Natural killer cell (primary cell): ENCODE measurements at regions not wholly inside any gene's neighbourhood (a gene's known extent, or its start where the extent isn't known, plus 50 kb on each side); places are given as distances from the start of the nearest gene placed in this dataset.
"Not testable (repeated sequence)": the region's sequence is repeated elsewhere in the genome, so short reads cannot be mapped to it uniquely, and the experiment has no call there.

Source experiments
- ATAC-seq, 3 donors: fragments of 150-1000 bp in 2 of 3; fragments of 200-7000 bp in 1 of 3; cut with Tn5 transposase; 1 replicate in 1 of 3; 2 replicates in 2 of 3; pipeline ENCODE4 v1.10.0; 2021; ENCODE audit warnings: mild to moderate bottlenecking in 2 of 3, moderate library complexity in 2 of 3
- DNase-seq, 2 donors: peaks; one replicate each; pipeline versions ENCODE4 v3.0.0 to v3.0.0-alpha.2; 2013 to 2021; ENCODE audit warnings: mixed read lengths in 1 of 2
- H3K27ac ChIP-seq: one replicate; pipeline ENCODE4 v1.5.1; 2013; ENCODE audit warnings: mild to moderate bottlenecking, low read length
- H3K27me3 ChIP-seq: one replicate; pipeline ENCODE4 v1.6.1; 2013; ENCODE audit warnings: low read length; ENCODE audit not compliant: control insufficient read depth, insufficient read depth
- H3K36me3 ChIP-seq: one replicate; pipeline ENCODE4 v1.6.1; 2013; ENCODE audit warnings: low read length; ENCODE audit not compliant: control insufficient read depth, insufficient read depth
- H3K4me1 ChIP-seq: one replicate; pipeline ENCODE4 v1.6.1; 2013; ENCODE audit warnings: low read length; ENCODE audit not compliant: control insufficient read depth, insufficient read depth
- H3K4me3 ChIP-seq: one replicate; pipeline ENCODE4 v1.5.1; 2013; ENCODE audit warnings: low read length
- H3K9me3 ChIP-seq: one replicate; pipeline ENCODE4 v1.6.1; 2013; ENCODE audit warnings: low read length; ENCODE audit not compliant: control insufficient read depth, insufficient read depth
- H3K27ac Mint-ChIP-seq, 2 donors: one replicate each; pipeline ENCODE4 v1.8.0; 2022; ENCODE audit warnings: mild to moderate bottlenecking in 2 of 2, mixed read lengths in 2 of 2, moderate library complexity in 1 of 2
- H3K27me3 Mint-ChIP-seq, 2 donors: one replicate each; pipeline ENCODE4 v1.8.0; 2022; ENCODE audit warnings: low read depth in 2 of 2, mixed read lengths in 2 of 2
- H3K36me3 Mint-ChIP-seq: one replicate; pipeline ENCODE4 v1.8.0; 2022; ENCODE audit warnings: mixed read lengths
- H3K4me1 Mint-ChIP-seq, 2 donors: one replicate each; pipeline ENCODE4 v1.8.0; 2022; ENCODE audit warnings: mixed read lengths in 2 of 2
- H3K4me3 Mint-ChIP-seq: one replicate; pipeline ENCODE4 v1.8.0; 2022; ENCODE audit warnings: mild to moderate bottlenecking, moderate library complexity, mixed read lengths
- H3K9me3 Mint-ChIP-seq, 2 donors: one replicate each; pipeline ENCODE4 v1.8.0; 2022; ENCODE audit warnings: mixed read lengths in 2 of 2
- CTCF ChIP-seq: fragments of 200-600 bp; IDR thresholded peaks from one replicate; pipeline ENCODE4 v1.8.0; 2022; ENCODE audit warnings: antibody characterized with exemption
- WGBS: methylation state at CpG from one replicate; pipeline ENCODE4 v1.1.7; 2013; ENCODE audit warnings: missing lambda C conversion rate; ENCODE audit not compliant: insufficient coverage; 5-methylcytosine and 5-hydroxymethylcytosine counted together
- intact Hi-C: fragments of 100-400 bp; cut with micrococcal nuclease; formaldehyde crosslinking; loops from one replicate; pipeline ENCODE4 v1.14.2; 2022

- intact Hi-C loops, result no loop called here
- no peaks in the 10 kb centered on the region for H3K36me3 ChIP-seq
- ATAC-seq (no peak), DNase-seq (no peak)
- H3K9me3 ChIP-seq, result no peaks in the 10 kb centered on the region
- TF ChIP-seq CTCF, result no peak
- no peak overlapping the region for H3K27ac Mint-ChIP-seq
- no peaks in the 10 kb centered on the region for H3K4me1 ChIP-seq
- no peaks in the 10 kb centered on the region for H3K36me3 Mint-ChIP-seq
- 89% methylated on average over 1 of the region's 2 CpGs for WGBS
- H3K4me1 Mint-ChIP-seq, result no peaks in the 10 kb centered on the region
- no peak overlapping the region for H3K4me3 Mint-ChIP-seq
- peaks cover 7 to 15% of the 10 kb centered on the region in 2 donors for H3K27me3 Mint-ChIP-seq
- no peaks in the 10 kb centered on the region for H3K9me3 Mint-ChIP-seq
- no peak overlapping the region for H3K27ac ChIP-seq
- H3K4me3 ChIP-seq, result no peak overlapping the region
- no peaks in the 10 kb centered on the region for H3K27me3 ChIP-seq
These were observed 79.2 kb upstream of the NALF2 start for GRCh38 chrX:69424910-69425309.

DNA sequence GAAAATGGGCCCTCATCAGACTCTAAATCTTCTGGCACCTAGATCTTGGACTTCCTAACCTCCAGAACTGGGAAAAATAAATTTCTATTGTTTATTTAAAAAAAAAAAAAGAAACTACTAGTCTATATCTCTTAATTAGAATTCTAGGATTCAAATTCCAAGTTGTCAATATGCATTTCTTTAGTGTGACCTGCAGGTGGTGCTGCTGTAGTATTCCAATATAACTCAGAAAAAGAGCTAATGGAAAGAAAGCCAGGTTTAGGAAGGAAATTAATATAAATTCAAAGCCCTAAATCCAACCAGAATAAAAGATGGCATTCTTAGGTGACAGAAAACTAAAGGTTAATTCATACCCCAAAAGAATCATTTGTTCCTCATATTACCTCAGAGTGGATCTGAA, 80.0 kb upstream of the NALF2 start:
- H3K4me3 ChIP-seq, result no peak overlapping the region
- intact Hi-C loops, result no loop called here
- H3K27ac ChIP-seq, result no peak overlapping the region
- Mint-ChIP-seq H3K27me3 (peaks cover 7 to 8% of the 10 kb centered on the region in 2 donors), H3K36me3 (no peaks in the 10 kb centered on the region), H3K9me3 (no peaks in the 10 kb centered on the region), H3K4me1 (no peaks in the 10 kb centered on the region), H3K4me3 (no peak overlapping the region), H3K27ac (no peak overlapping the region)
- no peak for TF ChIP-seq CTCF
- H3K4me1 ChIP-seq, result no peaks in the 10 kb centered on the region
- H3K36me3 ChIP-seq, result no peaks in the 10 kb centered on the region
- DNase-seq, result no peak
- no peak for ATAC-seq
- no peaks in the 10 kb centered on the region for H3K27me3 ChIP-seq
- H3K9me3 ChIP-seq, result no peaks in the 10 kb centered on the region

- intact Hi-C loops, H3K36me3 ChIP-seq, H3K27me3 ChIP-seq, DNase-seq, H3K4me1 ChIP-seq, H3K4me3 ChIP-seq, H3K9me3 ChIP-seq, H3K4me3 Mint-ChIP-seq, ATAC-seq, H3K4me1 Mint-ChIP-seq, H3K27ac ChIP-seq, H3K27ac Mint-ChIP-seq, H3K9me3 Mint-ChIP-seq, H3K27me3 Mint-ChIP-seq, H3K36me3 Mint-ChIP-seq: not testable (repeated sequence)
- WGBS, result 97% methylated on average over 9 of the region's 19 CpGs
These were observed 81.9 kb upstream of the NALF2 start for GRCh38 chrX:69422208-69422607.

DNA sequence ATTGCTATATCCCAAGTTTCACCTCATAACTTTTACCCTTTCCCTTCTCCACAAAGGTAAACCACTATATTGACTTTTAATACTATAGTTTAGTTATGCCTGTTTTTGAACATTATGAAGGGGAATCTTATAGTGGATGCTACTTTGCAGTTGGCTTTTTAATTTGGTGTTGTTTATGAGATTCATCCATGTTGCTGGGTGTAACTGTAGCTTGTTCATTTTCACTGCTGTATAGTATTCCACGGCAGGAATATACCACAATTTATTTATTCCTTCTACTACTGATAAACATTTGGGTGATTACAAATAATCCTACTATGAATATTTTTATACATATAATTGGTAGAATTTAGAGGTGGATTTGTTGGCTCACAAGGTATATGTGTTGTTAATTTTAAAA, 88.4 kb upstream of the NALF2 start:
- Mint-ChIP-seq H3K27ac (no peak overlapping the region), H3K27me3 (no peaks in the 10 kb centered on the region), H3K4me3 (no peak overlapping the region), H3K9me3 (no peaks in the 10 kb centered on the region), H3K36me3 (no peaks in the 10 kb centered on the region), H3K4me1 (no peaks in the 10 kb centered on the region)
- DNase-seq (no peak), ATAC-seq (no peak)
- TF ChIP-seq CTCF, result no peak
- Histone ChIP-seq H3K27ac (no peak overlapping the region), H3K36me3 (no peaks in the 10 kb centered on the region), H3K4me3 (no peak overlapping the region), H3K27me3 (no peaks in the 10 kb centered on the region), H3K4me1 (no peaks in the 10 kb centered on the region), H3K9me3 (no peaks in the 10 kb centered on the region)
- no CpG with 5 or more reads among the region's 1 CpG for WGBS
- intact Hi-C loops, result no loop called here
